HG03066 (cell line): ENCODE measurements at regions not wholly inside any gene's neighbourhood (a gene's known extent, or its start where the extent isn't known, plus 50 kb on each side); places are given as distances from the start of the nearest gene placed in this dataset.
"Not testable (repeated sequence)": the region's sequence is repeated elsewhere in the genome, so short reads cannot be mapped to it uniquely, and the experiment has no call there.

Experiments used
- ATAC-seq: cut with Tn5 transposase; IDR thresholded peaks from one replicate; pipeline ENCODE4 v1.9.1; 2021; ENCODE audit warnings: low read depth; ENCODE audit not compliant: unreplicated experiment

DNA sequence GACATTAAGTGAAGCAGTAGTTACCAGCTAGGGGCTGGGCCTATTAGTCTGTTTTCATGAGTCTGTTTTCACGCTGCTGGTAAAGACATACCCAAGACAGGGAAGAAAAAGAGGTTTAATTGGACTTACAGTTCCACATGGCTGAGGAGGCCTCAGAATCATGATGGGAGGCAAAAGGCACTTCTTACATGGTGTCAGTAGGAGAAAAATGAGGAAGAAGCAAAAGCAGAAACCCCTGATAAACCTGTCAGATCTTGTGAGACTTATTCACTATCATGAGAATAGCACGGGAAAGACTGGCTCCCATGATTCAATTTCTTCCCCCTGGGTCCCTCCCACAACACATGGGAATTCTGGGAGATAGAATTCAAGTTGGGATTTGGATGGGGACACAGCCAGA lies 108.0 kb upstream of the LNX1 start:
- ATAC-seq = not testable (repeated sequence)

DNA sequence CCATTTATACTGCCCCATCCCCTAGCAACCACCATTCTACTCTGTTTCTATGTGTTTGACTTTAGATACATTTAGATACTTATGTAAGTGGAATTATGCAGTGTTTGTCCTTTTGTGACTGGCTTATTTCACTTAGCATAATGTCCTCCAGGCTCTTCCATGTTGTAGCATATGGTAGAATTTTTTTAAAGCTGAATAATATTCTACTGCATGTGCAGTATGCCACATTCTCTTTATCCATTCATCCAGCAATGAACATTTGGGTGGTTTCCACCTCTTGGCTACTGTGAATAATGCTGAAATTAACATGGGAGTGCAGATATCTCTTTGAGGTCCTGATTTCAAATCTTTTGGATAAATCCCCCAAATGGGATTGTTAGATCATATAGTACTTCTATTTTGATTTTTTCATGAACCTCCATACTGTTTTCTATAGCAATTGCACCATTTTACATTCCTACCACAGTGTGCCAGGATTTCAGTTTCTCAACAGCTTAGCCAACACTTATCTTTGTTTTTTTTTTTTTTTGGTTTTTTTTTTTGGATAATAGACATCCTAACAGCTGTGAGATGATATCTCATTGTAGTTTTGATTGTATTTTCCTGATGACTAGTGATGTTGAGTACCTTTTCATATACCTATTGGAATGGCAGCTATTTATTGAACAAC lies 105.9 kb upstream of the LNX1 start:
- ATAC-seq = no peak

DNA sequence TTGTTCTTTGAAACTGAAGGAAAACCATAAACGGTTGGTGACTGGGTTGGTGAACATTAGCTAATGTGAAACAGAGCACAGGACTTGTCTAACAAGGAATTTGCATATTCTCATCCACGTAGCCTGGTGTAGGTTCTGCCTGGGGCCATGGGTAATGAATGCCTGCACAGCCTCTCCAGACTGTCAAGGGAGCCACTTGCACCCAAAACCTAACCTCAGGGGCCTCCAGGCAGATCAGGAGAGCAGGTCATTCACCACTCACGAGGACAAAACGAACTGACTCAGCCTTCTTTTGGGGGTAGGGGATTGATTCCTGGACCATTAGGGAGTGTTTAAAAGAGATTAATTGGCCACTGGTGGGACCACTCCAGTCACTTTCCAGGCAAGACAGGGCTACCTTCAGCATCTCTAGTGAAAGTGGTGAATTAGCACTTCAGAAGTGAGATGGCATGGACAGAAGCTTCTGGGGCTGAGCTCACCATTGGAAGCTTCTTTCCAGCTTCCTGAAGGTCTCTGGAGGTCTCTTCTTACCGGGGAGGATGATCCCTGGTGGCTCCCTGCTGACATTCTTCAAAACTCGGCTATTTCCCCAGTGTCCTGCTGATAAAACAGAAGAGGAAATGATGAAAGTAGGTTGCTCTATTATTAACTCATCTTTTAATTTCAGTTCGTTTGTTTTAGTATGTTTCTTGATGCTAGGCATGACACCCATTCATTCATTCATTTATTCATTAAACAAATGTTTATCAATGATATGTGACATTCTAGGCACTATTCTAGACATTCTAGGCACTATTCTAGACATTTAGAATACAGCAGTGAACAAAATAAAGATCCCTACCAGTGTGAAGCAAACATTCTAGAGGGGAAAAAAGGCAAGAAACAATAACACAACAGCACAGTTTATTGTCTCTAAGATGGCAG lies 104.5 kb upstream of the LNX1 start:
- ATAC-seq = peak; percentile 84

DNA sequence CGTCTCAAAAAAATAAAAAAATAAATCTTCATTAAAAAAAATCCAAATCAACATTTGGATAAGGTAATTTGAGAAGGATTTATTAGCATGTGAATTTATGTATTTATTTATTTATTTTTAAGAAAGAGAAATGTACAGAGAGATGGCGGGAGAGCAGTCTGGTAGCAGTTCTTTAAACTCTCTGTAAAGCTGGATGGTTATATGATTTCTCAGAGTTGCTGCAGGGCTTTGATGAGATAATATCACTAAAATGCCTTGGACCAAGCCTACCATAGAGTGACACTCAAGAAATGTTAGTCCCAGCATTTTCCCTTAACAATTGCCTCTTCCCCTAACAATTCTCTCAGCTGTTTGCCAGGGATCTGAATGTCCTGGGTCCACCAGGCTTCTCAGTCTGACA lies 103.4 kb upstream of the LNX1 start:
- ATAC-seq = no peak

DNA sequence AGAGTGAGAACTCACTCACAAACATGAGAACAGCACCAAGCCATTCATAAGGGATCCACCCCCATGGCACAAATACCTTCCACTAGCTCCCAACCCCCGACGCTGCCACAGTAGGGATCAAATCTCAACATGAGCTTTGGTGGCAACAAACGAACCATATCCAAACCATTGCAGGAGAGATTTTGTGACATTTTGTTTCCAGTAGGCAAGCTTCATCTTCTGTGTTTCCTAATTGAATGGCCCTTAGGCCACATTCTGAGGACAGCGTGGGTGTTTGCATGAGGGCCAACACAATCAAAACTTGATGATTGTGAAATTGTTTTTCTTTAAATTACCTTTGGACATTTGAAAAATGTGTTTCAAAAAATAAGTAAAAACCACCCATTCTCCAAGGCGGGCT lies 102.6 kb upstream of the LNX1 start:
- no peak for ATAC-seq

DNA sequence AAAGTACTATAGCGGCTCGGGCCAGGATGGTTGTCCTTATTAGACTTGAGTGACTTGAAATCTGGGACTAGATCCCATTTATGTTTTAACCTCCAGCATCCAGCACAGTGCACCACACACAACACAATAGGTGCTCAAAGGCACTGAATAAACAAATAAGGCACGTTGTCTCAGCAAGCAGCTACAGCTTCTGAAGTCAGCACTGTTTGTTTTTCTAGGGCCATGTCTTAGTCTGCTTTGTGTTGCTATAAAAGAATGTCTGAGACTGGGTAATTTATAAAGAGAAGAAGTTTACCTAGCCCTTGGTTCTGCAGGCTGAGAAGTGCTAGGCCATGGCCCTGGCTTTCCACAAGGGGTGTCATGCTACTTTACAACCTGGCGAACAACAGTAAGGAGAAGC lies 102.1 kb upstream of the LNX1 start:
- ATAC-seq = no peak

DNA sequence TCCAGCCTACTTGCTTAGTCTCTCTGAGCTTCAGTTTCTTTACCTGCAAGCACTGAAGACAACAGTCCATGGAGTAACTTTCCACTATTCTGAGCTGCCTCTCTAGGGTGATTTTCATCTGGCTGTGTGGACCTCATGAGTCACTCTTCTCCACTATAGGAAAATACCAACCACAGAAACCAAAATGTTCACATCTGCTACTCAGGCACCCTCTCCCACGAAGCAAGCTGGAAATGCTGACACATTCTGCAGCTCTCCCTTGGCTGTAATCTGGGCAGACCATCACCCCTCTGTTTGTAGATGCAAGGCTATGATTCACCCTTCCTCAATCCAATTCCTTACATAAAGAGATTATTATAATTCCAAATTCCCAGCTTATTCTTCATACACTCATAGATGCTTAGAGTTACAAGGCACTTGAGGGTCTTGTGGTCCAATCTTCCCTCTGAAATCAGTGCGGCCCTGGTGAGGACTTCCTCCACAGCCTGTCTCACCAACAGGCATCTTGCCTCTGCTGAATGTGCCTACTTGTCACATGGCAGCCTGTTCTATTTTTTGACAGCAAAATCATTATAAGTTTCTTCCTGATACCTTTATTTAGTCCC lies 97.0 kb upstream of the LNX1 start:
- ATAC-seq = peak; percentile 94

DNA sequence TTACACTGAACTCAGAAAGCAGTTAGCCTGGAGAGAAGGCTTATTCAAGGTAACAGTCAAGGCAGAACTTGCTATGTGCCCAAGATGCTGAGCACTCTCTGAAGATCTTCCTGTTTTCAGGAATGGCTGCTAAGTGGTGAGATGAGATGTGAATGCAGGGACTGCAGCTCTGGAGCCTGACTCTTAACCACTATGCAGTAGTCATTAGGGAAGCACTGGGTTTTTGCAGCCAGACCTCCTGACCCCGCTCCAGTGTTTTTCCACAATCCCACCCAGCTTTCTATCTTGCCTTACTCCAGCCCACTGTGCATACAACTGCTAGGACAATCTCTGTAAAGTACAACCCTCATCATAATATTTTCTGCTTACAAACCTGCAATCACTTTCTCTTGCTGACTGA lies 95.2 kb upstream of the LNX1 start:
- no peak for ATAC-seq

DNA sequence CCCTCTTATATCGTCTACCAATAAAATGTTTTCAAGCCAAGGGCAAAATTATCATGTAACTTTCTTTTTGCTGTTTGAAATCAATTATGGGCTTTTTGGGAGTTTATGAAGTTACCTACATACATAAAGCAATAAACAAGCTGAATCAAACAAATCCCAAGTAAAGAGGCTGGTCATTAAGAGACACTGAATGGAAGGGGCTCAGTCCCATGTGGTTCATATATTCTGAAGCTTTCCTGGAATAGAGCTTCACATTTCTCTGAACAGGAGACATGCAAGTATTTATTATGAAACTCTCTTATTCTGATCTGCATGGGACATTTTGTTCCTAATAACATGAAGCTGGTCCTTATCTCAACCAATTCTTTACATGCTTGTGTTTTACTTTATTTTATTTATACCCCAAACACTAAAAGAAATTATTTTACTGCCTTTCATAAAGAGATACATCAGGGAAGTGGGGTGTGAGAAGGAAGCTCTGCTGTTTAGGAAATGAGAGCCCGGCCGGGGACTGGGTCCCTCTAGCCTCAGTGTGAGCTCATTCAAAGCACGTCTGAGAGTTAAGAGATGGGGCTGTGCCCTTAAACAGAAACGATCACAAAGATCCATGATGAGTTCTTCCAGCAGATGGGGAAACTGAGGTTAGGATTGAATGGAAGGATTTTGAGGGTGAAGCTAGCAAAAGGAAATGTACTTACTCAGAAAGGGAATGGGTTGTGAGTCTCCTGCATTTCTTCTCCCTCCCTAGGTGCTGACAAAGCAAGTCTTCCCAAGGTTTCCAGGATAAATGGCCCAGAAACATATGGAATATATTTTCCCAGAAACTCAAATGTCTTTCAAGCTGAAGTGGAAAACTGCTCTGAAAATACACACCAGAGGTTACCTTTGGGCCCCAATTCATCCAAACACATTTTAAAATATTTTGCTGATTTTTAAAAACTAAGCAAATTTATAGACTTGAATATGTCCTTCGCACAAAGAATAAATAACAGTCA lies 93.1 kb upstream of the LNX1 start:
- no peak for ATAC-seq

DNA sequence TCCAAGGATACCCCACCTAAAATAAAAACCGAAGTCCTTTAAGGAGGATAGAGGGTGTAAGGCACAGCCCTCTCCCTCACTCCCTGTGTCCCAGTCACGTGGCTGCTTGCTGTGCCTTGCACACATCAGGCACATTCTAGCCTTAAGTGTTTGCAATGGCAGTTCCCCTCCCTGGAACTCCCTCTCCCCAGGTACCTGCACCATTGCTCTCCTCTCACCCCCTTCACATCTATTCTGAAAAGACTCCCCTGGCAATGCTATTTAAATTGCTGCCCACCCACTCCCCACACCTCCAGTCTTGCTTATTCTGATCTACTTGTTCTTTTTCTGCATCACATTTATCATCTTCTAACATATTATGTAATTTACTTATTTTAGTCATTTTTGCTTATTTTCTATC lies 91.6 kb upstream of the LNX1 start:
- no peak for ATAC-seq

DNA sequence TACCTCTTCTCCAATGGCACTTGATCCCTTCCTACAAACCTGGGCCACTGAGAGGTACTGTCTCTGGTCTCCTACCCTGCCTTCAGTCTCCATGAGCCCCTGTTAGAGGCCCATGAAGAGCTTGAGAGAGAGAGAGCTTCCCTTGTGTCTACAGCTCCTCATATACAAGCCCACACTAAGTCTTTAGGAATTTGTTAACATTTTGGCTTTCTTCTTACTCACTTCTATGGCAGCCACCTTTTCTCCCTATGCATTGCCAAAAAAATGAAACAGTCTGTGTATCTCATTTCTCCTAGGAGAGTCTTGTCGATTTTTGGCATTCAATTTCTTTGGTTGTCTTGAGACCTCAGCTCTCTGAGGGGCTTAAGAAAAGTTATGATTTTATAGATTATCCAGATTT lies 90.9 kb upstream of the LNX1 start:
- no peak for ATAC-seq

DNA sequence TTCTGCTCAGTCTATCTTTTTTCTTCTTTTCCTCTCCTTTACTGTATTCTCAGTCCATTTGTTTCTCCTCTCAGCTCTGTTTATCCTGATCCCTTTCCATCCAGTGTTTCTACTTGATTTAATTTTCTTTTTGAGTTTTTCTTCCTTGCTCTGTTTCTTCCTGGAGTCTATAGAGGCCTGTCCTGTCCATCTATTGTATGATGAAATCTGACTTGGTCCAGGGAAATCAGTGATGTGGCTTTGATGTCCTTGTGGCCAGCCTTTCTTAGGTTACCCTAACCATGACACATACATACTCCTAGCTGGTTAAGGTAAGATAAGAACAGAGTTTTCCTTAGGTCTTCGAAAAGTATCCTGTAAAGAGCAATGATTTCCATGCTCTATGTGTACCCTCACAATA lies 89.3 kb upstream of the LNX1 start:
- no peak for ATAC-seq

DNA sequence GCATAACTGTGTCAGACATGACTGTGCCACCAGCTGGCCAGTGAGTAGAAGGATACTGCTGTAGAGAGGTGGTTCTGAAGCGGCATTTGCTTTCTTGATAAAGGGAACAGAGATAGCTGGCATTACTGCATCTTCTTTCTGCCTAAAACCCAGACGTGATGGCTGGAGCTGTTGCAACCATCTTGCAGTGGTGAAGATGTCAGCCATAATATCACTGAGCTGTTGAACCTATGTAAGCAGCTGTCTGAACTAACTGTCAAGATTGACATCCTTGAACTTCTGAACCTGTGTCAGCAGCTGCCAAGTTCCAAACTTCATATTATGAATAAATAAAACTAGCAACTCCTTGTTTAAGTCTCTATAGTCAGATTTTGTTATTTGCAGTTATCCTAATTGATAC lies 88.9 kb upstream of the LNX1 start:
- no peak for ATAC-seq

DNA sequence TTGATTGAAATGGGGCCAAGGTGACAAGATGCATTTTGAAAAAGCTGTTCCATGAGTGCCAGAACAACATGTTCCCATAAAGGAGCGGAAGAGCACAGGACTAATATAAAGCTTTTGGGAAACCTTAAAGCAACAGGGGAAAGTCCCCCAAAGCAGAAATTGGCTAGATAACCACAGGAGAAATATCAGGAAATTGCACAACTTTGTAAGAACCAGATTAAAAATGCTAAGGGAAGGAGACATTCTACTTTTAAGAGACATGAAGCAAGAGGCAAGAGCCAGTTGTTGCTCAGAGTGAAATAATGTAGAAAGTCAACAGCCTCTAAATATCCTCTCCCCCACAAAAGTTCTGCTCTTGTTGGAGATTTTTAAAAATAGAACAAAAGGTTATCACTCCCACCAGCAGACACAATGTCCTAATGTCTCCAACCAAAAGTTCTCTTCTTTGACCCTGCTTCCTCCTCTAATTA lies 85.2 kb upstream of the LNX1 start:
- no peak for ATAC-seq

DNA sequence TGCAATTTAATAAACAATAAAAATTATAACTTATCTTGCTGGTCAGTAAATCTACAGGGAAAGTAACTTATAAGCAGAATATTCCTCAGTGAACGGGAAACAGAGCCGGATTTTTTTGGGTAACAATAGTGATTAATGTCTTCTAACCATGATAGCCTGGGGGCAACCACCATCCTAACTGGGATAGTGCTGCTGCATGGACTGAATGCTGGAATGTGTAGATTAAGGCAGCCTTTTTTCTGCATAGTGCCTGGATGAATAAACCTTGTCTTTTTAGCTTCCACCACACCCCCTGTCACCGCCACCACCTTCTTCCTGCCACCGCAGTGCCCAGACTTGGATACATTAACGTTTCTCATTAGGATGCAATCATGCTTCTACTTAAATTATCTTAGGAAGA lies 83.6 kb upstream of the LNX1 start:
- no peak for ATAC-seq

DNA sequence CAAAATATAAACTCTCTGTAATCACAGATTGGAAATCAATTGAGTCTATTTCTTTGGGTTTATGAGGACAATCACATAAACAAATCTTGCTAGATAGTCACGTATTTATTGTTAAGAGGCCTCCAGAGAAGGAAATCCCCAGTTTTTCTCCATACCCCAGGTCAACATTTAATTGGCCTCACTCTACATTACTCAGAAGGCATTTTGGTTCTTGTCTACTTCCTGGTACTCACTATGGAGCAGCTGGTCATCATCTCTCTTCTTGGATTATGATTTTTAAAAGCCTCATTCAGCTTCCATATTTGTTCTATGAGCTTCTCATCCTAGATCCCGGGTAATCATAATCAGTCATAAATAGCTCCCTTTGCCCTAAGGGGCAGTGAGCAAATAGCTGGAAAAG lies 81.6 kb upstream of the LNX1 start:
- ATAC-seq = no peak

DNA sequence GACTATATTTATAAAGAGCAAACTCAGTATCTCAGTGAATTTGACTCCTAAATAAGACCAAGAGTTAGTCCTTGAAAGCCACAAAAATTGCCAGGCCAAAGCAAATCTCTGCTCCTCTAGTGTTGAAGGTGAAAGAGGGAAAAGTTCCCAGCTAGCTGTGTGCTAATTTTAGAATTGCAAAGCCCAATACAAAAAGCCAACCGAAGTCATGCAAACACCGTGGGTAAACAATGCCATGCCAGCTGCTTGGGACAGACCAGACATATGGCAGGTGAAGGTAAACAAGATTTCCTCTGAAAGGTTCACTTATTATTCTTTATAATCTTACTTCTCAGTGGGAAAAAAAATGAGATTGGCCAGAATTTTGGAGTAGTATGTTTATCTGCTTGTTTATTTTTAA lies 80.5 kb upstream of the LNX1 start:
- no peak for ATAC-seq

DNA sequence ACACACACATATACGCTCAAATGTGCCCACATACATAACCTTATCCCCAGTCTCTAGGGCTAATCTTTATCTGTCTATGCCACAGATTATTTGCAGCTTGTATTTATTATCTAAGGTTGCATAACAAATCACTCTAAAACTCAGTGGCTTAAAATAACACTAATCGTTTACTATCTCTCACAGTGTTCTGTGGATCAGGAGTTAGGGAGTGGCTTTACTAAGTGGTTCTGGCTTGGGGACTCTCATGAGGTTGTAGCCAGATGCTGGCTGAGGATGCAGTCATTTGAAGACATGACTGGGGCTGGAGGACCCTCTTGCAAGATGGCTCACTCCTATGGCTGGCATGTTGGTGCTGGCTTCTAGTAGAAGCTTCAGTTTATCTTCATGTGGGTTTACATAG lies 68.5 kb upstream of the LNX1 start:
- ATAC-seq = no peak

DNA sequence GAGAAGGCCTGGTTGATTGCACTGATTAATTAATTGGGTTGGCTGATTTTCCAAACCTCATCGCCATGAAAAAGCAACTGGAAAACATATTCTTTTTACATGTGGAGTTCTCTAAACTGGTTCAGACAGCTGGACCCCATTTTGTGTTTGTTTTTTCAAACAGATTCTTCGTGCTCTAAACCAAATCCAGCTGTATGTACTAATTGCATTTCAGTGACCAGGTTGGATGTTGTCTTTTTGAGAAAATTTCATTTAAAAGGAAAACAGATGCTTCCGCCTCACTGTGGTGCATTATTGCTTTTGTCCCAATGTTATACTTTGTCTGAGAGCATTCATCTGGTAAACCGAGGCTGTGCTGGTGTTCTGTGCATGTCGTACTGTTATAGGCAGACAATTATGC lies 67.8 kb upstream of the LNX1 start:
- ATAC-seq = no peak

DNA sequence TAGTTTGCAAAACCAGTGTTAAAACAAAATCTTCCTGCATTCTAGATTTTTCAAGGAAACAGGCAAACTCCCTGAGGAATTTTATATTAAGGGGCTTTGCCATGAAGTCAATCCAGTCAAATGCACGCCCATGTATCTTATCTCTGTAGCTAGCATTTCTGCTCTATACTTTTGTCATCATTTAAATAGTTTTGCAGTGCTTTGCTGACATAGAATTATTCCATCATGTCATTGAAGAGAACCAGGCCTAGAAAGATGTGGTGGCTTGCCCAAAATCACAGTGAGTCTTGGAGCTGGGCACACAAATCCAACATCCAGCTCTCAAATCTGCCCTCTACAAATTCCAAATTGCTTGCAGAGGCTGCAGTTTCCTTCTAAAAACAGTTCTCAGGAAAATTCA lies 66.7 kb upstream of the LNX1 start:
- no peak for ATAC-seq
